ENCODE measurements at regions not wholly inside any gene's neighbourhood (a gene's known extent, or its start where the extent isn't known, plus 50 kb on each side); places are given as distances from the start of the nearest gene placed in this dataset.

- peak overlapping the region in 1 of 2 experiments; percentile 18; a peak in 1 of 4 replicates for H3K4me3 ChIP-seq (replicated peaks in 1 of 2; ENCODE audit: low read depth in 1 of 2, low read length in 2 of 2)
- POLR2A ChIA-PET, result no interaction called here
- H4K20me1 ChIP-seq (ENCODE audit: insufficient read depth), result no peaks in the 10 kb centered on the region
- H3K9ac ChIP-seq (ENCODE audit: low read length), result no peak overlapping the region
- intact Hi-C loops (cut with micrococcal nuclease), result no loop called here
- BruUV-seq (replicated peaks), result no TSS peak
- DNase-seq (ENCODE audit: low read depth, low spot score) (peak; percentile 80), ATAC-seq (peak; percentile 91)
- RAD21 ChIA-PET (ENCODE audit: low non-redundant PET in 1 of 2, low total read pairs in 2 of 2, uncharacterized antibody in 2 of 2, unreplicated experiment in 2 of 2), result no interaction called here
- H3K27ac ChIP-seq (ENCODE audit: low read depth, low read length), result peak overlapping the region; percentile 49; the same call in 1 of the 2 replicates
- no peaks in the 10 kb centered on the region for H3K79me2 ChIP-seq (ENCODE audit: insufficient read depth, low read length)
- H3K9me2 ChIP-seq (ENCODE audit: insufficient read depth), result no peaks in the 10 kb centered on the region
- H3K36me3 ChIP-seq (ENCODE audit: control insufficient read depth in 1 of 2, insufficient read depth in 2 of 2, low read length in 2 of 2), result no peaks in the 10 kb centered on the region
- H3K4me1 ChIP-seq (ENCODE audit: control insufficient read depth in 1 of 2, insufficient read depth in 2 of 2, low read length in 2 of 2), result peaks cover 19 to 29% of the 10 kb centered on the region in 2 experiments
- peak overlapping the region; percentile 62 for H3K4me2 ChIP-seq (ENCODE audit: low read length)
- H3K27me3 ChIP-seq (ENCODE audit: insufficient read depth, low read length), result no peaks in the 10 kb centered on the region; the same call in 1 of the 2 replicates
- CTCF ChIA-PET, result no interaction called here
- H3K9me3 ChIP-seq (ENCODE audit: control insufficient read depth in 1 of 2, insufficient read depth in 1 of 2, low read depth in 1 of 2, low read length in 2 of 2), result no peaks in the 10 kb centered on the region
- peak overlapping the region; percentile 17 for H2AFZ ChIP-seq (ENCODE audit: low read depth, low read length, poor library complexity, severe bottlenecking)
- TF ChIP-seq SRF (IDR thresholded peaks at IDR 0.05; ENCODE audit: low read depth) (no peak), ELF1 (IDR thresholded peaks at IDR 0.05; ENCODE audit: borderline replicate concordance, low read depth) (no peak), REST (IDR thresholded peaks at IDR 0.05; ENCODE audit: low read depth) (no peak), POLR2AphosphoS5 (IDR thresholded peaks at IDR 0.05; ENCODE audit: low read depth, low read length) (peak; percentile 32; the same call in 1 of the 2 replicates), JUND (IDR thresholded peaks at IDR 0.05) (peak; percentile 93), ZNF274 (IDR thresholded peaks at IDR 0.05; ENCODE audit: low read depth, low read length) (no peak), FOSL1 (IDR thresholded peaks at IDR 0.05; ENCODE audit: low read depth) (peak; percentile 91), RAD21 (IDR thresholded peaks at IDR 0.05; ENCODE audit: low read depth) (no peak), ZBTB33 (IDR thresholded peaks at IDR 0.05; ENCODE audit: extremely low read depth, insufficient replicate concordance, low read length) (no peak), SP1 (IDR thresholded peaks at IDR 0.05; ENCODE audit: low read depth) (peak; percentile 64), ZFX (IDR thresholded peaks at IDR 0.05) (no peak), EZH2 (IDR thresholded peaks at IDR 0.05) (no peak), ATF3 (IDR thresholded peaks at IDR 0.05) (no peak), SIN3A (IDR thresholded peaks at IDR 0.05; ENCODE audit: low read depth) (peak; percentile 67; the same call in 1 of the 2 replicates), MAX (IDR thresholded peaks at IDR 0.05) (no peak), CBX3 (IDR thresholded peaks at IDR 0.05; ENCODE audit: low read depth) (0 out of 2 replicates have a peak, but pooled peaks have one; percentile 21), CEBPB (IDR thresholded peaks at IDR 0.05; ENCODE audit: low read depth) (peak; percentile 89), POLR2A (IDR thresholded peaks at IDR 0.05; ENCODE audit: borderline replicate concordance, extremely low read depth, insufficient read depth, insufficient read length) (no peak), EGR1 (IDR thresholded peaks at IDR 0.05; ENCODE audit: low read depth) (no peak), EZH2phosphoT487 (IDR thresholded peaks at IDR 0.05; ENCODE audit: borderline replicate concordance) (no peak), YY1 (IDR thresholded peaks at IDR 0.05; ENCODE audit: extremely low read depth, insufficient replicate concordance, low read depth, low read length) (peak; percentile 13), TCF7L2 (IDR thresholded peaks at IDR 0.05; ENCODE audit: borderline replicate concordance, extremely low read depth, insufficient read depth, insufficient read length) (peak; percentile 91)
Observed at GRCh38 chr3:113097960-113098447, 107.2 kb downstream of the GTPBP8 start.
